CD14-positive monocyte (primary cell): ENCODE measurements at regions not wholly inside any gene's neighbourhood (a gene's known extent, or its start where the extent isn't known, plus 50 kb on each side); places are given as distances from the start of the nearest gene placed in this dataset.

Source experiments
- DNase-seq, 3 donors: peaks; one replicate each; pipeline ENCODE4 v3.0.0-alpha.2; 2011 to 2022
- H2AFZ ChIP-seq: 2 replicates; pipeline ENCODE4 v1.6.0; 2012; ENCODE audit warnings: mild to moderate bottlenecking, low read depth, low read length, inconsistent platforms; ENCODE audit not compliant: insufficient read depth, poor library complexity, severe bottlenecking
- H3K27ac ChIP-seq, 2 donors: 1 replicate in 1 of 2; 2 replicates in 1 of 2; pipeline ENCODE4 v1.5.1; 2012 to 2013; ENCODE audit warnings: low read length in 2 of 2, control low read depth in 1 of 2, inconsistent platforms in 1 of 2, low read depth in 1 of 2, mild to moderate bottlenecking in 1 of 2
- H3K27me3 ChIP-seq, 2 donors: one replicate each; pipeline versions ENCODE4 v1.6.0 to v1.6.1; 2011 to 2013; ENCODE audit warnings: low read length in 2 of 2; ENCODE audit not compliant: control insufficient read depth in 2 of 2, insufficient read depth in 2 of 2
- H3K36me3 ChIP-seq, 2 donors: replicated peaks in 1 of 2; 1 replicate in 1 of 2; 2 replicates in 1 of 2; pipeline versions ENCODE4 v1.5.1 to v1.6.1; 2012 to 2013; ENCODE audit warnings: low read length in 2 of 2, control low read depth in 1 of 2, inconsistent platforms in 1 of 2, mild to moderate bottlenecking in 1 of 2; ENCODE audit not compliant: insufficient read depth in 2 of 2, control insufficient read depth in 1 of 2
- H3K4me1 ChIP-seq, 2 donors: 1 replicate in 1 of 2; 2 replicates in 1 of 2; pipeline versions ENCODE4 v1.5.1 to v1.6.1; 2012 to 2013; ENCODE audit warnings: low read length in 2 of 2, control low read depth in 1 of 2, inconsistent platforms in 1 of 2, mild to moderate bottlenecking in 1 of 2, moderate library complexity in 1 of 2; ENCODE audit not compliant: insufficient read depth in 2 of 2, control insufficient read depth in 1 of 2
- H3K4me2 ChIP-seq: replicated peaks from 2 replicates; pipeline ENCODE3; 2012; ENCODE audit warnings: low read length, moderate library complexity, mild to moderate bottlenecking; ENCODE audit not compliant: poor library complexity, severe bottlenecking; ENCODE audit errors: extremely low read depth
- H3K4me3 ChIP-seq, 3 experiments: fragments of 200-600 bp in 1 of 3; sonication (generic) in 1 of 3; replicated peaks in 1 of 3; 1 replicate in 2 of 3; 2 replicates in 1 of 3; pipeline ENCODE4 v1.5.1; 2011 to 2013; ENCODE audit warnings: low read length in 3 of 3, mild to moderate bottlenecking in 3 of 3, control low read depth in 2 of 3, low read depth in 2 of 3, inconsistent platforms in 1 of 3, moderate library complexity in 1 of 3
- H3K79me2 ChIP-seq: 2 replicates; pipeline ENCODE4 v1.6.0; 2012; ENCODE audit warnings: mild to moderate bottlenecking, control low read depth, inconsistent platforms, low read length, moderate library complexity; ENCODE audit not compliant: insufficient read depth
- H3K9ac ChIP-seq: 2 replicates; pipeline ENCODE4 v1.6.0; 2017; ENCODE audit warnings: low read length, mild to moderate bottlenecking; ENCODE audit not compliant: insufficient read depth, poor library complexity, severe bottlenecking
- H3K9me3 ChIP-seq, 2 donors: replicated peaks in 1 of 2; 1 replicate in 1 of 2; 2 replicates in 1 of 2; pipeline versions ENCODE4 v1.5.1 to v1.6.1; 2012 to 2013; ENCODE audit warnings: low read length in 2 of 2, control low read depth in 1 of 2; ENCODE audit not compliant: control insufficient read depth in 1 of 2, insufficient read depth in 1 of 2
- H4K20me1 ChIP-seq: 2 replicates; pipeline ENCODE4 v1.6.0; 2012; ENCODE audit warnings: mild to moderate bottlenecking, low read length, control low read depth, moderate library complexity; ENCODE audit not compliant: insufficient read depth
- H3K27ac Mint-ChIP-seq, 7 donors: one replicate each; pipeline ENCODE4 v1.8.0; 2020; ENCODE audit warnings: mild to moderate bottlenecking in 7 of 7, mixed read lengths in 7 of 7, moderate library complexity in 6 of 7, inconsistent platforms in 2 of 7
- H3K27me3 Mint-ChIP-seq, 3 donors: one replicate each; pipeline ENCODE4 v1.8.0; 2021 to 2022; ENCODE audit warnings: low read depth in 3 of 3, mild to moderate bottlenecking in 3 of 3, mixed read lengths in 3 of 3, moderate library complexity in 3 of 3, inconsistent platforms in 1 of 3
- H3K36me3 Mint-ChIP-seq, 2 donors: one replicate each; pipeline ENCODE4 v1.8.0; 2020; ENCODE audit warnings: mixed read lengths in 2 of 2, inconsistent platforms in 1 of 2, mild to moderate bottlenecking in 1 of 2
- H3K4me1 Mint-ChIP-seq: one replicate; pipeline ENCODE4 v1.8.0; 2020; ENCODE audit warnings: mild to moderate bottlenecking, mixed read lengths
- H3K4me3 Mint-ChIP-seq, 2 donors: one replicate each; pipeline ENCODE4 v1.8.0; 2020; ENCODE audit warnings: mild to moderate bottlenecking in 2 of 2, mixed read lengths in 2 of 2, moderate library complexity in 1 of 2
- H3K9me3 Mint-ChIP-seq, 7 donors: one replicate each; pipeline ENCODE4 v1.8.0; 2020 to 2022; ENCODE audit warnings: mixed read lengths in 7 of 7, mild to moderate bottlenecking in 6 of 7, moderate library complexity in 6 of 7, inconsistent platforms in 2 of 7
- CTCF ChIP-seq: fragments of 200-600 bp; IDR thresholded peaks from one replicate; pipeline ENCODE4 v1.8.0; 2022; ENCODE audit warnings: antibody characterized with exemption, mild to moderate bottlenecking
- WGBS: methylation state at CpG from one replicate; pipeline ENCODE4 v1.1.5; 2013; ENCODE audit warnings: missing lambda C conversion rate; ENCODE audit not compliant: insufficient coverage; 5-methylcytosine and 5-hydroxymethylcytosine counted together
- intact Hi-C, 2 donors: fragments of 100-400 bp; cut with micrococcal nuclease; formaldehyde crosslinking; loops; one replicate each; pipeline versions ENCODE4 v1.15.0 to v1.15.1; 2023

- Histone ChIP-seq H3K79me2 (no peaks in the 10 kb centered on the region), H3K36me3 (no peaks in the 10 kb centered on the region), H4K20me1 (no peaks in the 10 kb centered on the region), H3K9me3 (no peaks in the 10 kb centered on the region), H3K4me1 (no peaks in the 10 kb centered on the region), H3K4me3 (no peak overlapping the region), H3K9ac (no peak overlapping the region), H3K4me2 (no peak overlapping the region), H3K27me3 (no peaks in the 10 kb centered on the region), H2AFZ (no peak overlapping the region), H3K27ac (no peak overlapping the region)
- intact Hi-C loops = no loop called here
- no peaks in the 10 kb centered on the region for H3K4me1 Mint-ChIP-seq
- H3K27me3 Mint-ChIP-seq = peaks cover 2 to 3% (median 2%) of the 10 kb centered on the region in 3 donors
- TF ChIP-seq CTCF = no peak
- no peak for DNase-seq
- H3K9me3 Mint-ChIP-seq = peaks cover 0 to 4% (median 0%) of the 10 kb centered on the region in 7 donors
- H3K36me3 Mint-ChIP-seq = no peaks in the 10 kb centered on the region
- no CpG with 5 or more reads among the region's 2 CpGs for WGBS
- H3K4me3 Mint-ChIP-seq = no peak overlapping the region
- no peak overlapping the region for H3K27ac Mint-ChIP-seq
Measured at GRCh38 chr11:27241311-27242122, 121.5 kb downstream of the CCDC34 start.

- Mint-ChIP-seq H3K4me3 (no peak overlapping the region), H3K4me1 (no peaks in the 10 kb centered on the region), H3K36me3 (no peaks in the 10 kb centered on the region), H3K27me3 (peaks cover 0 to 3% (median 2%) of the 10 kb centered on the region in 3 donors), H3K9me3 (peaks cover 0 to 8% (median 2%) of the 10 kb centered on the region in 7 donors), H3K27ac (no peak overlapping the region)
- H4K20me1 ChIP-seq = no peaks in the 10 kb centered on the region
- H3K9ac ChIP-seq = no peak overlapping the region
- no peak overlapping the region for H3K4me2 ChIP-seq
- H3K36me3 ChIP-seq = no peaks in the 10 kb centered on the region
- WGBS = no CpG with 5 or more reads among the region's 7 CpGs
- no peak overlapping the region for H2AFZ ChIP-seq
- no peak overlapping the region for H3K4me3 ChIP-seq
- H3K27ac ChIP-seq = no peak overlapping the region
- no peak for TF ChIP-seq CTCF
- H3K27me3 ChIP-seq = no peaks in the 10 kb centered on the region
- intact Hi-C loops = no loop called here
- H3K79me2 ChIP-seq = no peaks in the 10 kb centered on the region
- no peaks in the 10 kb centered on the region for H3K9me3 ChIP-seq
- H3K4me1 ChIP-seq = no peaks in the 10 kb centered on the region
- no peak for DNase-seq
Measured at GRCh38 chr11:27239305-27239942, 123.6 kb downstream of the CCDC34 start.
